DMS153 treated with DMSO at 0.1 percent for 48 hours (cell line): ENCODE measurements at regions not wholly inside any gene's neighbourhood (a gene's known extent, or its start where the extent isn't known, plus 50 kb on each side); places are given as distances from the start of the nearest gene placed in this dataset.

Experiments
- DNase-seq: peaks from one replicate; lab custom pipeline; 2025; ENCODE audit not compliant: unreplicated experiment; lab: John Stamatoyannopoulos, UW

DNA sequence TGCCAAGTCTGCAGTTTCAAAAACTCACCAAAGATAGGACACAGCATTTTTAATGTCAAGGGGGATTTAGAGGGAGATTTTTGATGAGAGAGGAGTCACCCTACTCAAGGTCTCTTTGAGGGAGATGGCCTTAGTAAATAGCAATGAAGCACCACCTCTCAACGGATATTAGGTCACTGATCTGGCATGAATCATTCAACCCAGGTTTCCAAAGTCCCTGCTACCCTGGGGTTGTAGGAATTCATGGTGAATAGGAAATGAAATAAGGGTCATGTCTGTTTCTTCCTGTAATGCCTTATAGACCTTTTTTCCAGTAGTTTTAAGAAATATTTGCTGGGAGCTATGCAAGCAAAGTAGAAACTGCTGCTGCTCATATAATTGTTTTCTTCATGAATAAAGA lies 2154.9 kb downstream of the LRRC4C start:
- no peak for DNase-seq

DNA sequence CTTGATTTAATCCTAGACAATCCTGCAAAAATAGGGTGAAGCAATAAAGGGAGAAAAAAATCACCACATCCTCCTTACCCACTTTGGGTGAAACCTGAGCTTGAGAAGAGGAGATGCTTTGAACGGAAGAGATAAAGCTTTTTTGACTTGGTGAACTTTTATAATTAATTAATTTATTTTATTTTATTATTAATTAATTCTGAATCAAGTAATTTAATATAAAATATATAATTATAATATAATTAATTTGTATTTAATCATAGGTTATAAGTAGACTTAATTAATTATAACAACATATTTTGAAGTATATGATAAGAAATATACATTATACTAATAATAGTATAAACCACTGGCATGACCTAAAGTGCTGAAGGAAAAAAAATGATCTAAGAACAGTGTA lies 2164.8 kb downstream of the LRRC4C start:
- no peak for DNase-seq

DNA sequence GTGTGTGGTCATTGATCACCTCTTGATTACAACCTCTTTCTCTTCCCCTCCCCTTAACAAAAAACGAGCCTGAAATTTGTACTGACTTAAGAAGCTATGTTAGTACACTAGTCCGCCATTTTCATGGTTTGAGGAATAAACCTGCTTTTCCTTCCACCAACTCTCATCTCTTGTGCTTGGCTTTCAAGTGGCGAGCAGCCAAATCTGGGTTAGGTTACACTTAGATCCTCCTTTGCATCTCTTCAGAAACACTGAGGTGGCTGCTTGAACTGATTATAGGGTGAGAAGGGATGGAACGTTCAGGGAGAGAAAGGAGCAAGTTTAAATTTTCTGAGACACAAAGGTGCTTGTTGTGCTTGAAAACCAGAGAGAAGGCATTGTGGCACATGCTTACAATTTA lies 2171.4 kb downstream of the LRRC4C start:
- no peak for DNase-seq

DNA sequence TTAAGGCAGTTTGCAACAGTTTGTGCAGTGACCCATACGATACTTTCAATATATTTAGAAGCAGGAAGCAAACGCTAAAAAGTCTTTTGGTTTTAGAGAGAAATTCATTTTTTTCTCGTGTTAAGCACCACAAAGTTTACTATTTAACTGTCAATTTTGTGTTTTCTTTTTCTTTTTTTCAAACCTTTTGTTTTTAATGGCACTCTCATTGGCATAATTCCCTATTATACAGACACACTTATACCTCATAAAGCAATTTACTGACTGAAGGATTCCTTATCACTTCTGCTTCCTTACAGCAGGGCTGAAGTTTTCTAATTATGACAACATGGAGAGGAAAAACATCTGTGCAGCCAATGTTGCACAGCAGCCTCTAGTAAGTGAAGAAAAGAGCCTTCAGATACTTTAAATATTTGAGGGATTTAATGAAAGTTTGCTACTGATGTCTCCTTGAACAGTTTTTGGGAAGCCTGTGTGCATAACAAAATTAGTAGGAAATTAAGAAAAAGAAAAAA lies 2191.2 kb downstream of the LRRC4C start:
- no peak for DNase-seq

DNA sequence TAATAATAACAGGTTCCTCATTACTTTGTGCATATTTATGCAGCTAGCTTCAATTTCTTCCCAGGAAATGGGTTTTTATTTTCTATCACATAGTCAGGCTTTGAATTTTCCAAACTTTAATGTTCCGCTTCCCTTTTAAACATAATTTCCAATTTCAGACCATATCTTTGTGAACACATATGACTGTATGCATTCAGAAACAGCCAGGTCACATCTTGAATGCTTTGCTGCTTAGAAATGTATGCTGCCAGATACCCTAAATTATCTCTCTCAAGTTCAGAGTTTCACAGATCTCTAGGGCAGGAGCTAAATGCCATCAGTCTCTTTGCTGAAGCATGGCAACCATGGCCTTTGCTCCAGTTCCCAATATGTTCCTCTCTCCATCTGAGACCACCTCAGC lies 2203.8 kb downstream of the LRRC4C start:
- no peak for DNase-seq

DNA sequence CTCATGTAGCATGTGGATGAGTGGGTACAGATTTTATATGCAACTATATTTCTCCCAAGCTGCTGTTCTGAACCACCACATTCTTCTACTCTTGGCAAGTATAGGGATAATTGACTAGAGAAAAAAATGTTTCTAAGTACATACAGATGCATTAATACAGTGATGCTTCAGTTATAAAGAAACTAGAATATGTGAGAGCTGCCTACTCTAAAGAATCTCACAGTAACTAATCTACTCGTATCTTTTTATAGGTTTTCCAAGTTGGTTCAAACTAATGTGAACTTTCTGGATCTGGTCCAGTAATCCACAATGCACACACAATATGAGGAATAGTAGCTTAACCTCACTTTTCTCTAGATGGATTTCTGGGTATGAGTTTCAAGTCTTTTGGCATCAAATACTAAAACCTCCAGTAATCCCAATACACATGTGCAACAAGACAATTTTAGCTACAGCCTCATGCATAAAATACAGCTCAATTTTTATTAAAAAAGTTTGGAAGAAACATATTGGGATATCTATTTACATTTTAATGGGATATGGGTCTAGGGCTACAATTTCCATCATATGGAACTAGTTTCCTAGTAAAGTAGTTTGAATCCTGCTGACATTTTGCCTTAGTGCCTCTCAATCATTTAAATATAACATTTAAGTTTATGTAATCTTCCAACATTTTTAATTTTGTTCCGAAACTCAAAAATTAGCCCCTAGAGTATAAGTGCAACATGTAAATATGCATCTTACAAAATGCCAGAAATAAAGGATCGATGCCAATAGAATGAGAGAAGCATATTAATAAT lies 2209.7 kb downstream of the LRRC4C start:
- no peak for DNase-seq

DNA sequence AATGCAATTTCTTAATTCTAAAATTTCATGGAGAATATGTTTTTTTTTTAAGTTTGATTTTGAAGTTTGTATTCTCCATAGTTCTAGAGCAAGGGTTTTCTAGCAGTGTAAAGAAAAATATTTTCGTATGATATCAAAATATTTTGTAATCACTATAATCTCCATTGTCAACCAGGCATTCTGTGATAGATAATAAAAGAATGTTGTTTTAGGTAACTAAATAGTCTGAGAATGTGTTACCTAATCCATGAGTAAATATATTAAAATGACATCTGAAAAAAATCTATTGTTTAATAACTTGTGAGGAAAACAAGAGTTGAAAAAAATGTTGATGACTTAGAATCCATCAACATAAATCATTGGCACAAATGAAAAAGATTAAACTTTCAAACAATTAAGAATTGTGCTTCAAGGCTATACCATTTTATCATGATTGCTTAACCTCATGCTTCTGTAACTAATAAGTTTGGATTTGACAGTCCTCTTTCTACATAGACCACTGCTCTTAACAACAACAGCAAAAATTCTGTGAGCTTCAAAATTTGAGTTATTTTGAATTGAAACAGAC lies 2211.8 kb downstream of the LRRC4C start:
- no peak for DNase-seq

DNA sequence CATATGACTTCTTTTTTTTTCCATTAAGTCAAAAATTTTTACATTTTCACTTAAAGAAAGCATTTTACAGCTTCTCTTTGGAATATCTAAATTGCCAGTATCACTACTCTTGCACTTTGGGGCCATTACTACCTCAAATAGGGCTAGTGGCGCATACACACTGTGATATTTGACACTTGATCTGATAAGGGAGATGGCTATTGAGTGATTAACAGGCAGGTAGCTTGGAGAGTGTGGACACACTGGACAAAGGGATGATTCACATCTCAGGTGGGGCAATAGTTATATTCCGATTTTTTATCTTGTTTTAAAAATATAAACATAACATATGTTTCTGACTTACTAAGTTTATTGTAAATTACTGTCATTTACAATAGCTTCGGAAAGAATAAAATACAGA lies 2219.9 kb downstream of the LRRC4C start:
- no peak for DNase-seq

DNA sequence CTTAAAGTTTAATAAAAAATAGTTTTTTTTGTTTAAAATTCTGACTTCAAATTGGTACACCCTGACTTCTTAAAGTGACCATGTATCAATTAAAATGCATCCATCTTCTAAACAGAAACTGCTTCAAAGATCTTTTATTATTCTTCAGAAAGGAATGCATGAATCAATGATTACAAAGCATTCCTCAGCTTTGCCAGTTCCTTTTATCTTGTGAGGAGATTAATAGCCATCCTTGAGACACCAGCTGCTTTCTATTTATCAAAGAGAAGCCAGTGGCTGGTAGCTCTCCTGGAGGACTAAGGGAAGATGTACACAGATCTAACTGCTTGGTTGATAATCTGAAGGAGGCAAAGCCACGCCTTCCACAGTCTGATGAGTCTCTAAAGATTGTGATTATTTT lies 2222.5 kb downstream of the LRRC4C start:
- no peak for DNase-seq

DNA sequence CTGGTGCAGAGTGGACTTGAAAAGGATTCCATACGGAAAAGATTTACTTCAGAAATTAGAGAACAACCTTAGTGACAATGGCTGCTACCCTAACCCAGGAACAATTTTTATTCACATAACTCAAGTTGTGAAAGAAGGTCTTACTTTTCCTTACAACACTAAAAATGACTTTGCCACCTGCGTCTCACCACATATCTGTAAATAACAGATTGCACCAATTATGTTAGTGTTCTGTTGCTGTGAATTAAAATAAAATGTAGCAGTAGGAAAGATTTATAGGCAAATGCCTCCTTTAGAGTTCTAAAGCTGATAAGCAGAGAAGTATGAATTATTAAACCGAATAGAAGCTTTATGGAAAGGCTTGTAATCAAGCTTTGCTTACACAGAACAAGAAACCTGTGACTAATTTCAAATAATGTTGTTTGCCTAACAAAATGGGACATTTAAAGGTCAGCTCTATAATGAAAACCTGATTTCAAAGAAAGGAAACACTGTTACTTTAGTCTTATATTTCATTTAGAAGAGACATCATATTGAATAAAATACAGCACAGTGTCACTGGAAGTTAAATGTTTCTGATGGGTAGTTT lies 2237.8 kb downstream of the LRRC4C start:
- DNase-seq, result no peak

DNA sequence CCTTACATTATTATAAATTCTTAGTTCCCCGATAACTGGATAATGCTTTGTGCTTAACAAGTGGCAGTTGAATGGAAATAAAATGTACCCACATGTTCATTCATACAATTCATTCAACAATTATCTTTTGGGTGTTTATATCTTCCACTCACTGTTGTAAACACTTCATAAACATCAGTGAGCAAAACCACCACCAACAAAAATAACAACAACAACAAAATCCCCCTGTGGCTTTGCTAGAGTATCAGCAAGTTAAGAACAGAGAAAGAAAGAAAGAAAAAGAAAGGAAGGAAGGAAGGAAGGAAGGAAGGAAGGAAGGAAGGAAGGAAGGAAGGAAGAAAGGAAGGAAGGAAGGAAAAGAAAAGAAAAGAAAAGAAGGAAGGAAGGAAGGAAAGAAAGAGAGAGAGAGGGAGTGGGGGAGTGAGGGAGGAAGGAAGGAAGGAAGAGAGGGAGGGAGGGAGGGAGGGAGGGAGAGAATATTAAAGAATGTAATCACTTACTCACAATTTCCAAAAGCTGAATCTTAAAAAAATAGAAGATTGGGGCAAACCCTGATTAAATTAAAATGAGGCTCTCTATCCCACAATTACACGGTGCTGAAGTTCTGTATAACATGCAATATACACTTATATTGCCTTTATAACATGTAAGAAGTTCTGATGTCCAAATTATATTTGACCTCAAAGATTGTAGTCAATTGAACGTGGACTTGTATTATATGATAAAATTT lies 2238.8 kb downstream of the LRRC4C start:
- no peak for DNase-seq

DNA sequence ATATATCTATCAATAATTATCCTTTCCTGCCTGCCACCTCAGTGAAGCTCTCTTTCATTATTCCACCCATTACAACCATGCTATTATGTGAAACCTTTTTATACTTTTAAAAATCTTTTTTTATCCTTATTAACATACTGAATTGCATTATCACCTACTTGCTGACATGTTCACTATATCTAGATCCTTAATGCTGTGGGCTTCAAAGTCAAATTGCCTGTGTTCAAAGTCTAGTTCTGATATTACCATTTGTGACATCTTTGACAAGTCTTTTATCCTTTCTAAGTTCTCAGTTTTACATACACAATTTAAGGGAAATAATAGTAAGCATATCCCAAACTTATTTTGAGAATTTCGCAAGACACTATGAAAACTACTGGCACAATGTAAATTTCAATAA lies 2239.4 kb downstream of the LRRC4C start:
- no peak for DNase-seq

DNA sequence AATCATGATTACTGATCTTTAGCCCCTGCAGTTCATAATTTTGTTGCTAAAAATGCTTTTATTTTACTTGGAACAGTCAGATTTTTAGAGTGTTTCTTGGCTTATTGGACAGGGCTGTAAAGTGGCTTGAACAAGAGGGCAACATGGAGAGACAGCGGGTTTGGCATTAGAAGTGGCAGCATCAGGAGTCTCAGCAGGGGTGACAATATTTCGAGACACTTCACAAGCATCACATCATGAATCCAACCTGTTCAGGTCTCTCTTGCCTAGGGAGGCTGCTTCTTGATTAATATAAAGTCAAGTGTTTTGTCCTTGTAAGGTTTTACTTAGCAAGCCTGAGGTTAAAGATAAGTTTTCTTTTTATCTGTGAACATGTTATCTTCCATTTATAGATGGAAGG lies 2249.5 kb downstream of the LRRC4C start:
- no peak for DNase-seq

DNA sequence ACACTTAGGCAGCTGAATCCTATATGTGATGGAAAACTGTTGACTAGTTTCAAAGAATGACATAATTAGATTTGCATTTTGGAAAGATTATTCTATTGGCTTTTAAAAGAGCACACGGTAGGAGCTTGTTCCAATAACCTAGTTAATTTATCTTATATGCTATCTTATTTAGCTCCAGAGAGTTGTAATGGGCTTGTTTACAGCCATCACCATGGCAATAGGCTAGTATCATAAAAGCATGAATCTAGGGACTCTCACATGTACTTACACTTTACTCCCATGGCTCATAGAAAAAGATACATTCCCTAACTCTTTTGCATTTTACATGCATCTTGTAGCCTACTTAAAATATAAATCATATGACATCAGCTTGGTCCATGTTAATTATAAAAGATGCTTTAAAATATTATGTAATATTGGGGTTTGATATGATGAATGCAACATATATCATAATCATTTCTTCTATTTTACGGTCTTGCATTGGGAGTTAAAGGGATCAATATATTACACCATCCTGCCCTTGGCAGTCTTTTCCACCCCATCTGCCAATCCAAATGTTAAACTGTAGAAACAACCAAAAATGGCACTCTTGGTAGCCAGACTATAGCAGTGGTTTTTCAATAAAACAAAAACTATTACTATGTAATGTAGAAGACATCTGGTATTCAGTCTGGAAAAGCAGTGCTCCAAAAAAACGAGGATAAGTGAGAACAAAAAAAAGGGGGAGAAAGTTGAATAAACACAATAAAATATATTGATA lies 2254.0 kb downstream of the LRRC4C start:
- DNase-seq, result no peak

DNA sequence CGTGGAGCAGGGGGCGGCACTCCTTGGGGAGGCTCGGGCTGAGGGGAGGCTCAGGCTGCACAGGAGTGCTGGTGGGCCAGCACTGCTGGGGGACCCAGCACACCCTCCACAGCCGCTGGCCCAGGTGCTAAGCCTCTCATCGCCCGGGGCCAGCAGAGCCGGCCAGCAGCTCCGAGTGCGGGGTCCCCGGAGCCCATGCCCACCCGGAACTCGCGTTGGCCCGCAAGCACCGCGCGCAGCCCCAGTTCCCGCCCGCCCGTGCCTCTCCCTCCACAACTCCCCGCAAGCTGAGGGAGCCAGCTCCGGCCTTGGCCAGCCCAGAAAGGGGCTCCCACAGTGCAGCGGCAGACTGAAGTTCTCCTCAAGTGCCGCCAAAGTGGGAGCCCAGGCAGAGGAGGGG lies 2266.8 kb downstream of the LRRC4C start:
- no peak for DNase-seq

DNA sequence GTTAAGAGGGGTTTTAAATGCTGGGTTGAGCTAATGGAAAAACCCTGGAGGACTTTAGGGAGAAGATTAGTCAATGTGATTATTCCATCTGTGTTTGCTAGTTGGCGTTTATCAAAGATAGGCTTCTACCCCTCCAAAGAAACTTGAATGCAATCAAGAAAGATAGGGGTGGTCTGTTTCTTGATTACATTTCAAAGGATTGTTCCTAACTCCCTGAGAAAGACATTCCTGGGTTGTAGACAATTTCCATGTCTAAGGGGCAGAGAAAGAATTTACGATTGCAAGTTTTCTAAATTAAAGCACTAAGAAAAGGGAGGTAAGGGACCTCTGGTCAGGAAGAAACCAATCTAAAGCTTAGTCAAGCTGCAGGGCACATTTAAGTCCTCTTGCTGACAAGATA lies 2268.7 kb downstream of the LRRC4C start:
- no peak for DNase-seq

DNA sequence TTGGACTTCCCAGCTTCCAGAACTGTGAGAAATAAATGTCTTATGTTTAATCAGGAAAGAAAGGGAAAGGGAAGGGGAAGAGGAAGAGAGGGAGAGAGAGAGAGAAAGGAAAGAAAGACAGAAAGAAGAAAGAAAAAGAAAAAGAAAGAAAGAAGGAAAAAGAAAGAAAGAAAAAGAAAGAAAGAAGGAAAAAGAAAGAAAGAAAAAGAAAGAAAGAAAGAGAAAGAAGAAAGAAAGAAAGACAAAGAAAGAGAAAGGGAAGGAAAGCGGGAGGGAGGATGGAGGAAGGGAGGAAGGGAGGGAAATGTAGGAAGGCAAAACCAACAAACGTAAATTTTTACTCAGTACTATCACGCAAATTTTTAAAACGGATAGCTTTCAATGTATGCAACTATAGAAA lies 2281.8 kb downstream of the LRRC4C start:
- no peak for DNase-seq

DNA sequence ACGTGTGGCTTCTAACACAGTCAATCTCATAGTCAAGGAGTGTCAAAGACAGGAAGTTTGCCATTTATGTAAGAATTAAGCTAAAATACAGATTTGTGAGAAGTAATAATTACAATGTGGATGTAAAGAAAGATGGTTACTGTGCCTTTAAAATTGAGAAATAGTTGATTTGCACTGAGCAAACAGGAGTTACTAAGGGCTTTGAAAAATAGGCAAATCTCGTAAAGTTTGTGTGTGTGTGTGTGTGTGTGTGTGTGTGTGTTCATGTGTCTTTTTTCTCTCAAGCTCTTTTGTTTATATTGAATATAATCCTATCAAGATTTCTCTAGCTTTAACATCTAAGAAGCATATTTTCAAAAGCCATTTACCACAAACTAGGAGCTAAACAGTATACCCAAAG lies 2284.5 kb downstream of the LRRC4C start:
- DNase-seq, result no peak

DNA sequence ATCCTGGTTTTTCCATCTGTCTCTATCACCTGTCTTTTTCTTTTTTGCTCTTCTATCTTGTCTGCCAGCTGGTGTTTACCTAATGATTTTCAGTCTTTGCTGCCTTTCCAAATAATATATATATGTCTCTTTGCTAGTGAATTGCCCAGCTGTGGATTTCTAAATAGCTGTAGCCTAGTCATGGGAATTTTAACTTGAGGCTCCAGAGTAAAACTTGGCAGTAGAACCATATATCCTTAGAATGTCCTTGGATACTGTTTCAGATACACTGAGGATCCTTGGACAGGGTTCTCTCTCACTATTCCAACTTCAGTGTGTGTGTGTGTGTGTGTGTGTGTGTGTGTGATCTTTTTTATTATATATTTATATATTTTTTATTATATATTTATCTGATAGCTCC lies 2285.3 kb downstream of the LRRC4C start:
- no peak for DNase-seq

DNA sequence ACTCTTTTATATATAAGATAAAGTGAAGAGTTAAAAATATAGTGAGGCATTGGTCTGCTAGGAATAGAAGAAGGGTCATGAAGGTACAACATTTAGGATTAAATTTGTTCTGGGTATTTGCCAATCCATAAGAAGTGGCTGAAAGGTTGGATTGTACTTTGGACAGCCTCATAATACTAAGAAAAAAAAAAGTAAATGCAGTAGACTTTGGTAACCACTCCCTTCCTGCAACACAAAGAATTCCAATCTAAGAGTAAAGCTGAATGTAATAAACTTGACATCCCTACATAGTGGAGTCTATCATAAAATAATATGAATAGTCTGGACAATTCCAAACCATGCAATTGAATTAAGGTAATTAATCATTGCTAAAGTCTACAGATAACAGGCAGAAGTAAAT lies 2294.4 kb downstream of the LRRC4C start:
- no peak for DNase-seq

DNA sequence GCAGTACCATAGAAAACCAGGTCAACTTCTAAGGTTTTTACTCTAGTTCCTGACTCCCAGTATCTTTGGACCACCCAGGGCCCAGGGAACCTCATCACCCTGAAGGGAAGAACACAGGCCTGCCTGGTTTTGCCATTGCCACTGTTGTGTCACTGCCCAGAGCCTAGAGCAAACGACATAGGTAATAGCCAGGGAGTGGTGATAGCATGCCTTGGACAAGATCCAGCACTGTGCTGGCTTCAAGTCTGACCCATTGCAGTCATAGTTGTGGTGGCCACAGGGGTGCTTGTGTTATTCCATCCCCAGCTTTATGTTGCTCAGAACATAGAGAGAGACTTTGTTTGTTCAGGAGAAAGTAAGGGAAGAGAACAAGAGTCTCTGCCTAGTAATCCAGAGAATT lies 2310.2 kb downstream of the LRRC4C start:
- no peak for DNase-seq
